PC-9 (cell line): ENCODE measurements at regions not wholly inside any gene's neighbourhood (a gene's known extent, or its start where the extent isn't known, plus 50 kb on each side); places are given as distances from the start of the nearest gene placed in this dataset.

Experiments used
- BruUV-seq: library from RNA; stranded (reverse); fragments of 400-500 nt; replicated peaks from 2 replicates; lab custom pipeline; 2021; lab: Mats Ljungman, UMichigan
- CTCF ChIA-PET: fragments of 300-600 bp; sonication (Branson Sonifier 250); formaldehyde crosslinking; loops from one replicate; lab custom pipeline; 2022; ENCODE audit warnings: antibody characterized with exemption; lab: Charles Lee
- POLR2A ChIA-PET: fragments of 300-600 bp; sonication (Branson Sonifier 250); formaldehyde crosslinking; loops from one replicate; lab custom pipeline; 2022; ENCODE audit warnings: antibody characterized with exemption; ENCODE audit not compliant: unreplicated experiment; lab: Charles Lee
- DNase-seq, 2 experiments: peaks; one replicate each; pipeline versions ENCODE4 v3.0.0 to v3.0.0-alpha.2; 2015 to 2022; ENCODE audit warnings: mixed read lengths in 1 of 2
- H2AFZ ChIP-seq: fragments of 200-600 bp; sonication (generic); 2 replicates; pipeline ENCODE4 v1.8.1; 2017; ENCODE audit warnings: antibody characterized with exemption
- H3F3A ChIP-seq: fragments of 200-600 bp; sonication (generic); 2 replicates; pipeline ENCODE4 v1.8.1; 2017; ENCODE audit warnings: antibody characterized with exemption, mild to moderate bottlenecking, low read depth; ENCODE audit not compliant: insufficient read depth
- H3K27ac ChIP-seq: fragments of 200-600 bp; sonication (generic); 2 replicates; pipeline ENCODE4 v1.6.1; 2016; ENCODE audit warnings: mixed run types
- H3K27me3 ChIP-seq: fragments of 200-600 bp; sonication (generic); 2 replicates; pipeline ENCODE4 v1.6.1; 2016; ENCODE audit warnings: low read depth, mixed run types; ENCODE audit not compliant: insufficient read depth
- H3K36me3 ChIP-seq: fragments of 200-600 bp; sonication (generic); 2 replicates; pipeline ENCODE4 v1.6.1; 2016; ENCODE audit warnings: low read depth, mixed run types
- H3K4me1 ChIP-seq: fragments of 200-600 bp; sonication (generic); replicated peaks from 2 replicates; pipeline ENCODE4 v1.6.1; 2016; ENCODE audit warnings: mixed run types; ENCODE audit not compliant: insufficient read depth
- H3K4me2 ChIP-seq: fragments of 200-600 bp; sonication (generic); 2 replicates; pipeline ENCODE4 v1.6.1; 2017; ENCODE audit warnings: mixed run types
- H3K4me3 ChIP-seq: fragments of 200-600 bp; sonication (generic); 2 replicates; pipeline ENCODE4 v1.6.1; 2016; ENCODE audit warnings: mixed run types
- H3K79me2 ChIP-seq: fragments of 200-600 bp; sonication (generic); 2 replicates; pipeline ENCODE4 v1.6.1; 2017; ENCODE audit warnings: low read depth, mixed run types
- H3K9me2 ChIP-seq: fragments of 200-600 bp; sonication (generic); 2 replicates; pipeline ENCODE4 v1.8.1; 2017; ENCODE audit warnings: mild to moderate bottlenecking; ENCODE audit not compliant: insufficient read depth
- H3K9me3 ChIP-seq: fragments of 200-600 bp; sonication (generic); 2 replicates; pipeline ENCODE4 v1.8.1; 2016; ENCODE audit warnings: low read depth; ENCODE audit not compliant: insufficient read depth
- H4K20me1 ChIP-seq: fragments of 200-600 bp; sonication (generic); 2 replicates; pipeline ENCODE4 v1.8.1; 2017; ENCODE audit not compliant: insufficient read depth
- EZH2 ChIP-seq: fragments of 200-600 bp; sonication (generic); IDR thresholded peaks from 2 replicates; pipeline ENCODE4 v1.8.0; 2017; ENCODE audit warnings: antibody characterized with exemption, low read depth
- intact Hi-C: fragments of 100-400 bp; cut with micrococcal nuclease; formaldehyde crosslinking; loops from one replicate; pipeline ENCODE4 v1.10.0; 2022; ENCODE audit not compliant: unreplicated experiment
- TF ChIP-seq, protein P1 (sequence below): fragments of 200-600 bp; sonication (generic); conservative IDR thresholded peaks from 2 replicates; pipeline ENCODE4 v1.6.1; 2017; ENCODE audit warnings: mixed run types, antibody characterized with exemption, mild to moderate bottlenecking, moderate library complexity

DNA sequence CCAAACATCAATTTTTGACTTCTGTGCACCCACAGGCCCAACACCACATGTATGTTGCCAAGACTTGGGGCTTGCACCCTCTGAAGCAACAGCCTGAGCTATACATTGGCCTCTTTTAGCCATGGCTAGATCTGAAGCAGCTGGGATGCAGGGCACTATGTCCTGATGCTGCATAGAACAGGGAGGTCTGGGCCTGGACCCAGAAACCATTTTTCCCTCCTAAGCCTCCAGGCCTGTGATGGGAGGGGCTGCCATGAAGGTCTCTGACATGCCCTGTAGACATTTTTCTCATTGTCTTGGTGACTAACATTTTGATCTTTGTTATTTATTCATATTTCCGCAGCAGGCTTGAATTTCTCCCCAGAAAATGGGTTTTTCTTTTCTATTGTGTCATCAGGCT lies 330.0 kb downstream of the PYDC2 start:
- Histone ChIP-seq H3K4me2 (no peak overlapping the region), H3K4me1 (no peaks in the 10 kb centered on the region), H3K9me3 (peaks cover 3% of the 10 kb centered on the region; the same call in 1 of the 2 replicates), H3K4me3 (no peak overlapping the region), H3K79me2 (no peaks in the 10 kb centered on the region), H4K20me1 (no peaks in the 10 kb centered on the region), H3K27me3 (no peaks in the 10 kb centered on the region), H3K27ac (no peak overlapping the region), H3K9me2 (0 out of 2 replicates have a peak, but pooled peaks cover 5% of the 10 kb centered on the region), H3F3A (no peaks in the 10 kb centered on the region; the same call in 1 of the 2 replicates), H2AFZ (no peak overlapping the region), H3K36me3 (no peaks in the 10 kb centered on the region)
- intact Hi-C loops = no loop called here
- TF ChIP-seq, protein P1, sequence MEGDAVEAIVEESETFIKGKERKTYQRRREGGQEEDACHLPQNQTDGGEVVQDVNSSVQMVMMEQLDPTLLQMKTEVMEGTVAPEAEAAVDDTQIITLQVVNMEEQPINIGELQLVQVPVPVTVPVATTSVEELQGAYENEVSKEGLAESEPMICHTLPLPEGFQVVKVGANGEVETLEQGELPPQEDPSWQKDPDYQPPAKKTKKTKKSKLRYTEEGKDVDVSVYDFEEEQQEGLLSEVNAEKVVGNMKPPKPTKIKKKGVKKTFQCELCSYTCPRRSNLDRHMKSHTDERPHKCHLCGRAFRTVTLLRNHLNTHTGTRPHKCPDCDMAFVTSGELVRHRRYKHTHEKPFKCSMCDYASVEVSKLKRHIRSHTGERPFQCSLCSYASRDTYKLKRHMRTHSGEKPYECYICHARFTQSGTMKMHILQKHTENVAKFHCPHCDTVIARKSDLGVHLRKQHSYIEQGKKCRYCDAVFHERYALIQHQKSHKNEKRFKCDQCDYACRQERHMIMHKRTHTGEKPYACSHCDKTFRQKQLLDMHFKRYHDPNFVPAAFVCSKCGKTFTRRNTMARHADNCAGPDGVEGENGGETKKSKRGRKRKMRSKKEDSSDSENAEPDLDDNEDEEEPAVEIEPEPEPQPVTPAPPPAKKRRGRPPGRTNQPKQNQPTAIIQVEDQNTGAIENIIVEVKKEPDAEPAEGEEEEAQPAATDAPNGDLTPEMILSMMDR = no peak
- TF ChIP-seq EZH2 = no peak
- ChIA-PET POLR2A (no interaction called here), CTCF (no interaction called here)
- no TSS peak for BruUV-seq
- DNase-seq = no peak

DNA sequence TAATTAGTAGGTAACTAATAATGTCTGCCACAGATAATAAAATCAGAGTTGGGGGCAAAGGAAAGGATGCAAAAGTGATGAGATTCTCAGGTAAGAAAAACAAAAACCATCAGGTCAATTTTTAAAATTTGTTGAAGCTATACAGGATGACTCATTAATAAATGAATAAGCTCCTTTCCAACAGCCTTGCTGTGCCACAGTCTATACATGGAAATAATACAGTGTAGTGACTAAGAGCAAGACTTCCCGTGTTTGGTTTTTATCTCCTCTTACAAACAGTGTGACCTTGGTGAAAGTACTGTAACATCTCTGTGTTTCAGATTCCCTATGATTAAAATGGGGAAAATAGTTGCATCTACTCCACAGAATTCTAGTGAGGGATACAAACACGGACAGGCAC lies 331.6 kb downstream of the PYDC2 start:
- Histone ChIP-seq H3K9me3 (no peaks in the 10 kb centered on the region), H3K4me1 (no peaks in the 10 kb centered on the region), H3K27me3 (no peaks in the 10 kb centered on the region), H4K20me1 (no peaks in the 10 kb centered on the region), H3K79me2 (no peaks in the 10 kb centered on the region), H3K36me3 (no peaks in the 10 kb centered on the region), H3K27ac (no peak overlapping the region), H2AFZ (no peak overlapping the region; the same call in 1 of the 2 replicates), H3F3A (no peaks in the 10 kb centered on the region; the same call in 1 of the 2 replicates), H3K4me3 (no peak overlapping the region), H3K4me2 (no peak overlapping the region), H3K9me2 (0 out of 2 replicates have a peak, but pooled peaks cover 5% of the 10 kb centered on the region)
- CTCF ChIA-PET = no interaction called here
- intact Hi-C loops = no loop called here
- TF ChIP-seq EZH2 = no peak
- TF ChIP-seq, protein P1 = no peak
- DNase-seq = no peak
- no TSS peak for BruUV-seq
- POLR2A ChIA-PET = no interaction called here

DNA sequence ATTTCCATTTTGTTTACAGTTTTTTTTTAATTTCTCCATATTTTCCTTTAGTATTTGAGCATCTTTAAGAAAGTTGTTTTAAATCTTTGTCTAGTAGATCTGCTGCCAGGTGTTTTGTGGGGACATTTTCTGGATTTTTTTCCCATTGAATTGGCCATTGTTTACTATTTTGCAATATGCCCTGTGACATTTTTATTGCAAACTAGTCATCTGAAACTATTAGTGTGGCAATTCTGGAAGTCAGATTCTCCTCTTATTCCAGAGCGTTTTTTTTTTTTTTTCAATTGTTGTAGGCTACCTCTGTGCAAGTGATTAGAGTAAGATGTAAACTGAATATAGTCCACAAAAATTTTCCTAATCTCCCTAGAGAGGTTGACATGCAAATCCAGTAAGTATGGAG lies 334.2 kb downstream of the PYDC2 start:
- Histone ChIP-seq H3F3A (no peaks in the 10 kb centered on the region), H3K9me2 (peaks cover 5% of the 10 kb centered on the region; the same call in 1 of the 2 replicates), H3K27ac (no peak overlapping the region), H3K9me3 (no peaks in the 10 kb centered on the region), H4K20me1 (no peaks in the 10 kb centered on the region), H3K4me2 (no peak overlapping the region), H3K27me3 (no peaks in the 10 kb centered on the region), H2AFZ (0 out of 2 replicates have a peak overlapping the region, but pooled peaks have one; percentile 6), H3K79me2 (no peaks in the 10 kb centered on the region), H3K4me1 (no peaks in the 10 kb centered on the region), H3K36me3 (no peaks in the 10 kb centered on the region), H3K4me3 (no peak overlapping the region)
- peak in 1 of 2 experiments; percentile 60 for DNase-seq
- ChIA-PET CTCF (no interaction called here), POLR2A (no interaction called here)
- intact Hi-C loops = no loop called here
- no TSS peak for BruUV-seq
- TF ChIP-seq, protein P1 = no peak
- no peak for TF ChIP-seq EZH2
